Left lobe of liver (tissue), 2 donors: ENCODE measurements at regions not wholly inside any gene's neighbourhood (a gene's known extent, or its start where the extent isn't known, plus 50 kb on each side); places are given as distances from the start of the nearest gene placed in this dataset.
"Not testable (repeated sequence)": the region's sequence is repeated elsewhere in the genome, so short reads cannot be mapped to it uniquely, and the experiment has no call there.

Experiments
- ATAC-seq: fragments of 200-7000 bp; cut with Tn5 transposase; one replicate; pipeline ENCODE4 v1.9.1; 2020; ENCODE audit warnings: mild to moderate bottlenecking, moderate library complexity
- DNase-seq: peaks from one replicate; pipeline ENCODE4 v3.0.0-alpha.2; 2020; ENCODE audit warnings: low spot score
- donor health status: DM: no; HTN: no; CAD: no; lungs with moderate emphysema.
- donor health status: DM: no; HTN: yes; CAD: no.

GRCh38 chr9:40939201-40939887 lies 189.1 kb downstream of the FOXD4L6 start:
- DNase-seq, ATAC-seq: not testable (repeated sequence)

DNA sequence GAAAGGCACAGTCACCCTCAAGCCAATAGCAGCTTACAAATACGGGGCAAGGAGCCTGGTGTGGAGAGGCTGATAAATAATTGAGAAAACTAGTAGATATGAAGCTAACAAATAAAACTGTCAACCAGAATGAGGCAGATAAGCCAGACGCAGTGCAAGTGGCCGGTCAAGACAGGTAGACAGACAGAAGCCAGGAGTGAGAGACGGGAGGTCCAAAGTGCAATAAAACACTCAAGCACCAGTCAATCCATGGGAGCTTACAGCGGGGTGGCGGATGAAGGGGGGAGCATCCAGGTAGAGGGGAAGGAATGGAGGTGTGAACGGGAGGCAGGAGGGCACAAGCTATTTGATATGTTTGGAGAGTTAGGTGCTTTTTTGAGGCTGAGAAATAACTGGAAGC lies 193.1 kb downstream of the FOXD4L6 start:
- ATAC-seq = no peak
- no peak for DNase-seq

DNA sequence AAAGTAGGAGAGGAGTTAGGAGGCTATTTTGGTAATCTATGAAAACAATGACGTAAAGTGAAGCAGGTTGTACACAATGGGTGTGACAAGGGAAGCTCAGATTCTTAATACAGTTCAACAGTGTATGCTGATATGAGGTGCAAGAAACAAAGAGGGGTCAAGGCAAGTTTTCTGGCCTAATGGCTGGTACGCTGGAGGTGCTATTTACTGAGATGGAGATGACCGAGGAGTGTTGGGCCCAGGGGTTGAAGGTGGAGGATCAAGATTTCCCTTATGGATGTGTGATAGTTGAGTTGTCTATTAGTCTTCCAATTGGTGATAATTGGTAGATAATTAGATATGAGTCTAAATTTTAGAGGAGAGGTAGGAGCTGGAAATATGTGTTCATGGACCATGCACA lies 194.0 kb downstream of the FOXD4L6 start:
- ATAC-seq, DNase-seq: not testable (repeated sequence)

DNA sequence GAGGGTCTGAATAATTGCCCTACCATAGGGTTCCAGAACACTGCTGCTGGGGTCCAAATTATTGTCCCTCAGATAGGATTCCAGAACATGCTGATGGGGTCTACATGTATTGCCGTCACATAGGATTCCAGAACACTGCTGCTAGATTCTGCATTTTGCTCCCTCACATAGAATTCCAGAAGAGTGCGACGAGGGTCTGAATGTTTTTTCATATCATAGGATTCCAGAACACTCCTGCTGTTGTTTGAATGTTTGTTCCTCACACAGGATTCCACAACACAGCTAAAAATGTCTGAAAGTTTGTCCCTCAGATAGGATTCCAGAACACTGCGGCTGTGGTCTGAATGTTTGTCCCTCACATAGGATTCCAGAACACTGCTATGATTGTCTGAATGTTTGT lies 198.1 kb downstream of the FOXD4L6 start:
- DNase-seq, ATAC-seq: not testable (repeated sequence)

- DNase-seq, ATAC-seq: not testable (repeated sequence)
Observed at GRCh38 chr9:40929488-40929845, 199.0 kb downstream of the FOXD4L6 start.

DNA sequence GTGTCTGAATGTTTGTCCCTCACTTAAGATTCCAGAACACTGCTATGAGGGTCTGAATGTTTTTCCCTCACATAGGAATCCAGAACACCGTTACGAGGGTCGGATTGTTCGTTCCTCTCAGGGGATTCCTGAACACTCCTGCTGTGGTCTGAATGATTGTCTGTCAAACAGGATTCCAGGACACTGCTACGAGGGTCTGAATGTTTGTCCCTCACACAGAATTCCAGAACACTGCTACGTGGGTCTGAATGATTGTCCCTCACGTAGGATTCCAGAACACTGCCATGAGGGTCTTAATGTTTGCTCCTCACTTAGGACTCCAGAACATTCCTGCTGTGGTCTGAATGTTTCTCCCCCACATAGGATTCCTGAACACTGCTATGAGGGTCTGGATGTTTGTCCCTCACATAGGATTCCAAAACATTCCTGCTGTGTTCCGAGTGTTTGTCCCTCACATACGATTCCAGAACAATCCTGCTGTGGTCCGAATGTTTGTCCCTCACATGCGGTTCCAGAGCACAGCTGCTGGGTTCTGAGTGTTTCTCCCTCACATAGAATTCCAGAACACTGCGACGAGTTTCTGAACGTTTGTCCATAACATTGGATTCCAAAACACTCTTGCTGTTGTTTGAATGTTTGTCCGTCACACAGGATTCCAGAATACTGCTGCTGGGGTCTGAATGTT lies 199.5 kb downstream of the FOXD4L6 start:
- no peak for DNase-seq
- no peak for ATAC-seq

DNA sequence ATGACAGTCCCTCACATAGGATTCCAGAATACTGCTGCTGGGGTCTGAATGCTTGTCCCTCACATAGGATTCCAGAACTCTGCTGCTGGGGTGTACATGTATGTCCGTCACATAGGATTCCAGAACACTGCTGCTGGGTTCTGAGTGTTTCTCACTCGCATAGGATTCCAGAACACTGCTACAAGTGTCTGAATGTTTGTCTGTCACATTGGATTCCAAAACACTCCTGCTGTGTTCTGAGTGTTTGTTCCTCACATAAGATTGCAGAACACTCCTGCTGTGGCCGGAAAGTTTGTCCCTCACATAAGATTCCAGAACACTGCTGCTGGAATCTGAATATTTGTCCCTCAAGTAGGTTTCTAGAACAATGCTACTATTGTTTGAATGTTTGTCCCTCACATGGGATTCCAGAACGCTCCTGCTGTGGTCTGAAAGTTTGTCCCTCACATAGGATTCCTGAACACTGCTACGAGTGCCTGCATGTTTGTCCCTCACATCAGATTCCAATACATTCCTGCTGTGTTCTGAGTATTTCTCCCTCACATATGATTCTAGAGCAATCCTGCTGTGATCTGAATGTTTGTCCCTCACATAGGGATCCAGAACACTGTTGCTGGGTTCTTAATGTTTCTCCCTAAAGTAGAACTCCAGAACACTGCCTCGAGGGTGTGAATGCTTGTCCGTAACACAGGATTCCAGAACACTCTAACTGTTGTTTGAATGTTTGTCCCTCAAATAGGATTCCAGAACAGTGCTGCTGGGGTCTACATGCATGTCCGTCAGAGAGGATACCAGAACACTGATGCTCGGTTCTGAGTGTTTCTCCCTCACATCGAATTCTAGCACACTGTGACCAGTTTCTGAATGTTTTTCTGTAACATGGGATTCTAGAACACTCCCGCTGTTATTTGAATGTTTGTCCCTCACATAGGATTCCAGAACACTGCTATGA lies 200.4 kb downstream of the FOXD4L6 start:
- ATAC-seq (no peak), DNase-seq (no peak)

DNA sequence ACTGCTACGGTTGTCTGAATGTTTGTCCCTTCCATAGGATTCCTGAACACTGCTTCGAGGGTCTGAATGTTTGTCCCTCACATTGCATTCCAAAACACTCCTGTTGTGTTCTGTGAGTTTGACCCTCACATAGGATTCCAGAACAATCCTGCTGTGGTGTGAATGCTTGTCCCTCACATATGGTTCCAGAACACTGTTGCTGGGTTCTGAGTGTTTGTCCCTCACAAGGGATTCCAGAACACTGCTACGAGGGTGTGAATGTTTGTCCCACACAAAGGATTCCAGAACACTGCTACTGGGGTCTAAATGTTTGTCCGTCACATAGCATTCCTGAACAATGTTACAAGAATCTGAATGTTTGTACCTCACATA lies 201.2 kb downstream of the FOXD4L6 start:
- ATAC-seq (no peak), DNase-seq (no peak)

DNA sequence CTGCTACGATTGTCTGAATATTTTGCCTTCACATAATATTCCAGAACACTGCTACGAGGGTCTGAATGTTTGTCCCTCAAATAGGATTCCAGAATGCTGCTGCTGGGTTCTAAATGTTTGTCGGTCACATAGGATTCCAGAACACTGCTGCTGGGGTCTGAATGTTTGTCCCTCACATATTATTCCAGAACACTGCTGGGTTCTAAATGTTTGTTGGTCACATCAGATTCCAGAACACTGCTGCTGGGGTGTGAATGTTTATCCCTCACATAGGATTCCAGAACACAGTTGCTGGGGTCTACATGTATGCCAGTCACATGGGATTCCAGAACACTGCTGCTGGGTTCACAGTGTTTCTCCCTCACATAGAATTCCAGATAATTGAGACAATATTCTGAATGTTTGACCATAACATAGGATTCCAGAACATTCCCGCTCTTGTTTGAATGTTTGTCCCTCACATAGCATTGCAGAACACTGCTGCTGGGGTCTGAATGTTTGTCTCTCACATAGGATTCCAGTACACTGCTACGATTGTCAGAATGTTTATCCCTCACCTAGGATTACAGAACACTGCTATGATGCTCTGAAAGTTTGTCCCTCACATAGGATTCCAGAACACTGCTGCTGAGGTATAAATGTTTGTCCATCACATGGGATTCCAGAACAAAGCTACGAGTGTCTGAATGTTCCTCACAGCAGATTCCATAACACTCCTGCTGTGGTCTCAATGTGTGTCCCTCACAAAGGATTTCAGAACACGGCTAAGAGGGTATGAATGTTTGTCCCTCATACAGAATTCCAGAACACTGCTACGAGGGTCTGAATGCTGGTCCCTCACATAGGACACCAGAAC lies 201.8 kb downstream of the FOXD4L6 start:
- ATAC-seq = no peak
- DNase-seq = no peak

DNA sequence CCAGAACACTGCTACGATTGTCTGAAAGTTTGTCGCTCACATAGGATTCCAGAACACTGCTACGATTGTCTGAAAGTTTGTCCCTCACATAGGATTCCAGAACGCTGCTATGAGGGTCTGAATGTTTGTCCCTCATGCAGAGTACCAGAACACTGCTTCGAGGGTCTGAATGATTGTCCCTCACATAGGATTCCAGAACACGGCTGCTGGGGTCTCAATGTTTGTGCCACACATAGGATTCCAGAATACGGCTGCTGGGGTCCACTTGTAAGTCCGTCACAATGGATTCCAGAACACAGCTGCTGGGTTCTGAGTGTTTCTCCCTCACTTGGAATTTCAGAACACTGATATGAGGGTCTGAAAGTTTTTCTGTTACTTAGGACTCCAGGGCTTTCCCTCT lies 203.3 kb downstream of the FOXD4L6 start:
- ATAC-seq = no peak
- DNase-seq = no peak

DNA sequence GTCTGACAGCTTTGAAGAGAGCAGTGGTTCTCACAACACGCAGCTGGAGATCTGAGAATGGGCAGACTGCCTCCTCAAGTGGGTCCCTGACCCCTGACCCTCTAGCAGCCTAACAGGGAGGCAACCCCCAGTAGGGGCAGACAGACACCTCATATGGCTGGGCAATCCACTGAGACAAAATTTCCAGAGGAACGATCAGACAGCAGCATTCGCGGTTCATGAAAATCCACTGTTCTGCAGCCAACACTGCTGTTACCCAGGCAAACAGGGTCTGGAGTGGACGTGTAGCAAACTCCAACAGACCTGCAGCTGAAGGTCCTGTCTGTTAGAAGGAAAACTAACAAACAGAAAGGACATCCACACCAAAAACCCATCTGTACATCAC lies 212.1 kb downstream of the FOXD4L6 start:
- not testable (repeated sequence) for ATAC-seq, DNase-seq

GRCh38 chr9:40915660-40916398 lies 212.7 kb downstream of the FOXD4L6 start:
- not testable (repeated sequence) for DNase-seq, ATAC-seq

DNA sequence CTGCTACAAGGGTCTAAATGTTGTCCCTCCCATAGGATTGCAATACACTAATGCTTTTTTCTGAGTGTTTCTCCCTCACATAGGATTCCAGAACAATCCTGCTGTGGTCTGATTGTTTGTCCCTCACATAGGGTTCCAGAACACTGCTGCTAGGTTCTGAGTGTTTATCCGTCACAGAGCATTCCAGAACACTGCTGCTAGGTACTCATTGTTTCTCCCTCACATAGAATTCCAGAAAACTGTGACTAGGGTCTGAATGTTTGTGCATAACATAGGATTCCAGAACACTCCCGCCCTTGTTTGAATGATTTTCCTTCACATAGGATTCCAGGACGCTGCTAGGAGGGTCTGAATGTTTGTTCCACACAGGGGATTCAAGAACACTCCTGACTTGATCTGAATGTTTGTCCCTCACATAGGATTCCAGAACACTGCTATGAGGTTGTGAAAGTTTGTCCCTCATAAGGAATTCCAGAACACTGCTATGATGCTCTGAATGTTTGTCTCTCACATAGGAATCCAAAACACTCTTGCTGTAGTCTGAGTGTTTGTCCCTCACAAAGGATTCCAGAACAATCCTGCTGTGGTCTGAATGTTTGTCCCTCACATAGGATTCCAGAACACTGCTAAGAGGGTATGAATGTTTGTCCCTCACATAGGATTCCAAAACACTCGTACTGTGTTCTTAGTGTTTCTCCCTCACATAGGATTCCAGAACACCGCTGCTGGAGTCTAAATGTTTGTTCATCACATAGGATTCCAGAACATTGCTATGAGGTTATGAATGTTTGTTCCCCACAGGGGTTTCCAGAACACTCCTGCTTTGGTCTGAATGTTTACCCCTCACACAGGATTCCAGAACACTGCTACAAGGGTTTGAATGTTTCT lies 213.5 kb downstream of the FOXD4L6 start:
- ATAC-seq (no peak), DNase-seq (no peak)

DNA sequence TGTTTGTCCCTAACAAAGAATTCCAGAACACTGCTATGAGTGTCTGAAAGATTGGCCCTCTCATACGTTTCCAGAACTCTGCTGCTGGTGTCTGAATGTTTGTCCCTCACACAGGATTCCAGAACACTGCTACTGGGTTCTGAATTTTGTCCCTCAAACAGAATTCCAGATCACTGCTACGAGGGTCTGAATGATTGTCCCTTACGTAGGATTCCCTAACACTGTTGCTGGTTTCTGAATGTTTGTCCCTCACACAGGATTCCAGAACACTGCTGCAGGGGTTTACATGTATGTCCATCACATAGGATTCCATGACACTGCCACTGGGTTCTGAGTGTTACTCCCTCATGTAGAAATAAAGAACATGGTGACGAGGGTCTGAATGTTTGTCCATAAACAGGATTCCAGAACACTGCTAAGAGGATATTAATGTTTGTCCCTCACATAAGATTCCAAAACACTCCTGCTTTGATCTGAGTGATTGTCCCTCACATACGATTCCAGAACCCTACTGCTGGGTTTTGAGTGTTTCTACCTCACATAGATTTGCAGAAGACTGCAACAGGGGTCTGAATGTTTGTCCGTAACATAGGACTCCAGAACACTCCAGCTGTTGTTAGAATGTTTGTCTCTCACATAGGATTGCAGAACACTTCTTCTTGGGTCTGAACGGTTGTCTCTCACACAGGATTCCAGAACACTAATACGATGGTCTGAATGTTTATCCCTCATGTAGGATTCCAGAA lies 214.4 kb downstream of the FOXD4L6 start:
- DNase-seq (no peak), ATAC-seq (no peak)

DNA sequence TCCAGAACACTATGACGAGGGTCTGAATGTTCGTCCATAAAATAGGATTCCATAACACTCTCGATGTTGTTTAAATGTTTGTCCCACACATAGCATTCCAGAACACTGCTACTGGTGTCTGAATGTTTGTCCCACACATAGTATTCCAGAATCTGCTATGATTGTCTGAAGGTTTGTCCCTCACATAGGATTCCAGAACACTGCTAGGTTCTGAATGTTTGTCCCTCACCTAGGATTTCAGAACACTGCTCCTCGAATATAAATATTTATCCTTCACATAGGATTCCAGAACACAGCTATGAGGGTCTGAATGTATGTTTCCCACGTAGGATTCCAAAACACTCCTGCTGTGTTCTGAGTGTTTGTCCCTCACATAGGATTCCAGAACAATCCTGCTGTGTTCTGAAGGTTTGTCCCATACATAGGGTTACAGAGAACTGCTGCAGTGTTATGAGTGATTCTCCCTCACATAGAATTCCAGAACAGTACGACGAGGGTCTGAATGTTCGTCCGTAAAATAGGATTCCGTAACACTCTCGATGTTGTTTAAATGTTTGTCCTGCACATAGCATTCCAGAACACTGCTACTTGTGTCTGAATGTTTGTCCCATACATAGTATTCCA lies 215.3 kb downstream of the FOXD4L6 start:
- ATAC-seq = no peak
- DNase-seq = no peak

GRCh38 chr9:40912679-40913078 lies 215.8 kb downstream of the FOXD4L6 start:
- not testable (repeated sequence) for DNase-seq, ATAC-seq

DNA sequence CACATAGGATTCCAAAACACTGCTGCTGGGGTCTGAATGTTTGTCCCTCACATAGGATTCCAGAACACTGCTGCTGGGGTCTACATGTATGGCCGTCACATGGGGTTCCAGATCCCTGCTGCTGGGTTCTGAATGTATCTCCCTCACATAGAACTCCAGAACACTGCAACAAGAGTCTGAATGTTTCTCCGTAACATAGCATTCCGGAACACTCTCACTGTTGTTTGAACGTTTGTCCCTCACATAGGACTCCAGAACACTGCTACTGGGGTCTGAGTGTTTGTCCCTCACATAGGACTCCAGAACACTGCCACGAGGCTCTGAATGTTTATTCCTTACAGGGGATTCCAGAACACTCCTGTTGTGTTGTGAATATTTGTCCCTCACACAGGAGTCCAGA lies 216.8 kb downstream of the FOXD4L6 start:
- no peak for ATAC-seq

DNA sequence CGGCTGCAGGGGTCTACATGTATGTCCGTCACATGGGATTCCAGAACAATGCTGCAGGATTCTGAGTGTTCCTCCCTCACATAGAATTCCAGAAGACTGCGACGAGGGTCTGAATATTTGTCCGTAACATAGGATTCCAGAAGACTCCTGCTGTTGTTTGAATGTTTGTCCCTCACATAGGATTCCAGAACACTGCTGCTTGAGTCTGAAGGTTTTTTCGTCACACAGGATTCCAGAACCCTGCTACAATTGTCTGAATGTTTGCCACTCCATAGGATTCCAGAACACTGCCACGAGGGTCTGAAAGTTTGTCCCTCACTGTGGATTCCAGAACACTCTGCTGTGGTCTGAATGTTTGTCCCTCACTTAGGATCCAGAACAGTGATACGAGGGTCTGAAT lies 217.5 kb downstream of the FOXD4L6 start:
- not testable (repeated sequence) for ATAC-seq

More for the DNA sequence above, 216.8 kb downstream of the FOXD4L6 start:
- DNase-seq = no peak

More for the DNA sequence above, 217.5 kb downstream of the FOXD4L6 start:
- DNase-seq = not testable (repeated sequence)
